GM19455 (cell line): ENCODE measurements at regions not wholly inside any gene's neighbourhood (a gene's known extent, or its start where the extent isn't known, plus 50 kb on each side); places are given as distances from the start of the nearest gene placed in this dataset.
"Not testable (repeated sequence)": the region's sequence is repeated elsewhere in the genome, so short reads cannot be mapped to it uniquely, and the experiment has no call there.

Source experiments
- ATAC-seq: cut with Tn5 transposase; IDR thresholded peaks from one replicate; pipeline ENCODE4 v1.9.1; 2021; ENCODE audit not compliant: unreplicated experiment

DNA sequence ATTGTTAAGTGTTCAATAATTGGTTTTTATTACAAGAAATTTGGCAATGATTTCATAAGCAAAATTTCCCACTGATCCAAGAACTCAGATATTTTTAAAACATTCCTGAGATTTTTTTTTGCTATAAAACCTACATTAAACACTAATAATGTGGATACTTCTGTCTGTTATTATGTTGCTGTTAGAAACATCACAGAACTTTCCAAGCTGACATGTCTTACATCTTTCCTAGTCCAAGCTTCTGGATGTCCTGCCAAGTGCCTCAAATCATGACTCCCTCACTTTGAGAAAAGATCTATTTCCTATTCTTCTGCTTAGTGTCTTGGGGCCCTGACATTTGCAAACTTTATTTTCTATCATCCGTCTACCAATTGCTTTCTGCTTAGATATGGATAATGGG, 110.8 kb downstream of the RFPL4B start:
- ATAC-seq = no peak

DNA sequence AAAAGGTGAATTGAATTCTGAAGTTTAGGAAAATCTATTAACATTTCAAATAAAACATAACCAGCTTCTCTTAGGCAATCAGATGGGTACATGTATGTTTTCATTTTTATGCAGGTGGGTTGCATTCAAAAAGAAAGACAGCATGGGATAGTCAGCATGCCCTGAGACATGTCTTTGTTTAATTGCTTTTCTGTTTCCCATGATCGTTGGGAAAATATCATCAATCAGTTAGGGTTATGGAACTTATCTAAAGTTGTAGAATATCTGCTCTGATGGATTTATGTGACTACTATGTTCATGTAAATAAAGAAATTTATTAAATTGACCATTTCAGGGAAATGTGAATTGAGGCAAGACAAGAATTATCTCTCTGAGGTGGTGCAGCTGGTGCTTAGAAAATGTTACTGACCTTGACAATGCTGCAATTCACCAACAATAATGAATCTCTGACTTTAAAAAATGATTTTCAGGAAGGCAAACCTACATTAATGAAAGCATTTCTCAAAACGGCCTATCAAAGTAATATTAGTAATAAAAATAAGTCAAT, 112.7 kb downstream of the RFPL4B start:
- no peak for ATAC-seq

DNA sequence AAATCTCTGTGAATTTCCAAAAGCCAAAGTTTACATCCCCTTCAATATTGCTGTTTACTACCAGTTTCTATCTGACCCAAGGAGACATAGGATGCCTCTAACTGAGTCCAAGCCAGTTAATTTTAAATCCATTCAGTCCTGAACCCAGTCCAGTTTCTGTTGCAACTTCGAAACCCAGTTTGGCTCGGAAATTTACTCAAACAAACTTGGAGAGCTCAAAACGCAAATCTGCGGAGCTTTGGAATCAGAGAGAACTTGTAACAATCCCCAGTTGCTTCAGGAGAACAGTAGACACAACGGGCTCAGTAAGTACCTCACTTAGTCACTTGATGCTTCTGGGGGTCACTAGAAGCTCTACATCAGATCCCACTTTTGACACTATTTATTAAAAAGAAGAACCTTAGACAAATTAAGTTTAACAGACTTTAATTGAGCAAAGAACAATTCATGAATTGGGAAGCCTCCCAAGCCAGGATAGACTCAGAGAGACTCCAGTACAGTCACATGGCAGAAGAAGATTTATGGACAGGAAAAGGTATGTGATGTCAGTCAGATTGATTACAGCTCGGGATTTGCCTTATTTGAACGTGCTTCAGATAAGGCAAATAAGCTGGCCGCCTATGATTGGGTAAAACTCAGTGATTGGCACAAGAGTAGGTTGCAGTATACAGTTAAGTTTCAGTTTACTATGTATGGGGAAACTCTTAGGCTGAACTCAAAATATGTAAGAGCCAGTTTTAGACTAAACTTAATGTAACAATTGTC, 118.0 kb downstream of the RFPL4B start:
- ATAC-seq = no peak

DNA sequence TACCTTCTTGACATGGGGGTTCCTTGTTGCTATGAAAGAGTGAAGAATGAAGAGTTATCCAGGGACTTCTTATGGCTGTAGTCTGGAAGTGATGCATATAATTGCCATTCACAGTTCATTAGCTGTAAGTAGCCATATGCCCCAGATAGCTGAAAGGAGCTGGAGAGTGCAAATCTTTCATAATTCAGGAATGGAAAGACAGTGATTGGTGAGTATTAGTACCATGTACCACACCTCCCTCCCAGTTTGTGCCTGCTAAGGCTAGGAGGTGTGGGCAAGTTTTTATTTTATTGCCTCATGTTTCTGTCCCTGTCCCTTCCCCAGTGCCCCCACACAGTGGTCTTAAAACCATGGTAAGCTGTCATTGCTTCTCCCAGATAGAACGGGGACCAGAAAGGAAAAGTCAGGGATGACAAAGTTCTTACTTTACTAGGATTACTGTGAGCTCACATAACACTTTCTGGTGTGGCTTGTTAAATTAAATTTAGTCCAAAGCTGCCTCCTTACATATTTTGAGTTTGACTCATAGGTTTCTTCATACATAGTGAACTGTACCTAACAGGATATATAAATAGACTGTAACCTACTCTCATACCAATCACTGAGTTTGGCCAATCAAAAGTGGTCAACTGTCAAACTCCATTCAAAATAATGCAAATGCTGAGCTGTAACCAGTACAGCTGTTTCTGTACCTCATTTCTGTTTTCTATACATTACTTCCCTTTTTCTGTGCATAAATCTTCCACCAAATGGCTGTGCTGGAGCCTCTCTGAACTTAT, 119.4 kb downstream of the RFPL4B start:
- ATAC-seq = no peak

DNA sequence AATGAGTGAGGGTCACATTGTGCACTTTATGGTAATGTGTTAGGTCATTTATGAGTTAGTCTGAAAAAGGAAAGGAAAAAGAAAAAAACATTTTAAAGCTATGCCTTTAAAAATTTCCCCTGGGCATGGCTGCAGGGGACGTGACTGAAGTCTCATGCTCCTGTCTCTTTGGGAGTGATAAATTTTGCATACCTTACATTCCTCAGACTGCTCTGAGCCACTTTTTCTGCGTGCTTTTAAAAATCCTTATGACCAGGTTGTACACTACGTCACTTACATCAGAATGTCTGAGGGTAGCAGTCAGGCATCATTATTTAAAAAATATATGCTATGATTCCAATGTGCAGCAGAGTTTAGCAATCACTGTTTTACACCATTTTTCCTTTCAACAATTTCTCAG, 121.2 kb downstream of the RFPL4B start:
- no peak for ATAC-seq

DNA sequence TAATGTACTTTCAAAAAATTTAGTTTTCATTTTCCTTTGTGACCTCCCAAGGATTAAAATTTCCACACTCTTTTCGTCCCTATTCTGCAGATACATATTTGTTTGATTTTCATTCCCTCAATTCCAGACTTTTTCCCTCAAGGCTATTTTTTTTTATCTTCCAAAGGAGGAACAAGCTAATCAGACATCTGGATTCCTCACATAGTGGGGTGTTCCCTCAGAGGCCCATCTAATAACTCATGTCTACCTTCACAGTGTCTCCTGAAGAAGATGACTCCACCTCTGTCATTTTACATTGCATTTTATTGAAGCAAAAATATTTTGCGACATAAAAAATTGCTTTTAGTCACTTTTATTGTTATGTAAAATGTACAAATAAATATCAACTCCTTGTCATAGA, 122.2 kb downstream of the RFPL4B start:
- no peak for ATAC-seq

DNA sequence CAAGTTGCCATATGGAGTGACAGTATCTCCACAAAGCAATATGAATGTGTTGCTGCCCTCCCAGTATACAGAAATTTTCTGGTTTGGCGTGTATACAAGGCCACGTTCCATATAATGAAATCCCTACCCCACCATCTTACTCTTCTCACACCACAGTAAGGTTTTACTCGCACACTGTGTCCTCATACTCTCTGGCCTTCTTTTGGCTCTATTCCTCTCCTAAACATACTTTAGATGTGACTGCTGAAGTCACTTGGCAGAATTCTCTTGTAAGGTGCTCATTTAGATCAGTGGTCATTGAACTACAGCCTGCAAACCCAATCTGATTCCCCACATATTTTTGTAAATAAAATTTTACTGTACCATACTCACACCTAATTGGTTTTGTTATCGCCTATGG, 123.2 kb downstream of the RFPL4B start:
- ATAC-seq = no peak

DNA sequence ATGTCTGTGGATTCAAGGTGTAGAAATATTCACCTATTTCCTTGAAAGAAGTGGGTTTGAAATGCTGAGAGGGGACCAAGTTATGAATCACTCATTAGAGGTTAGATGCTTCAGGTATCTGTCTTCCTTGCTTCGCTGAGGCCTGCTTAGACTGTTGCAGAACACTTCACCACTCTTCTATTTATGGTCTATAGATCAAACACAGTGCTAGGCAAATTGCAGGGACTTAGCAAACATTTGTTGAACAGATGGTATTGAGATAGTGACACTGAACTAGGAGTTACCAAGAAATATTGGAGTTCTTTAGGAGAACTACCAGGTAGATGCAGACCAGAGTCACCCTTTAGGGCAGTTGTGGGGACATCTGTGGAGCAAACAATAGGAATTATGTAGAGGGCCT, 123.8 kb downstream of the RFPL4B start:
- no peak for ATAC-seq

DNA sequence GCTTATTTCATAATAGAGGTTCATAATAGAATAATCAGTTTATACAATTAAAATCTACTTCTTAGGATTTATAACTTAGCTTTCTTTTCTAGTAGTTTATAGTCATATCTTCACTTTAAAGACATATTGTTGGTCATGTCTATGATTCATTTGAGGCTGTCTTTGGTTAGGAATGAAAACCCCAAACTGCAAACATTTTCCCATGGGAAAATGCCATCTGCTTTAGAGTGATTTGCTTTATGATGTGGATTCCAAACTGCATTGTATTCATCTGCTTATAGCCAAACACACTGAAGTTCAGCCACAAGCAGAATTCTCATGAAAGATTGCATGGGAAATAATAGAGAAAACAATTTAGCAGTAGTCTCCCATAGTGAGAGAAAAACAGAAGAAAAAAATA, 128.0 kb downstream of the RFPL4B start:
- ATAC-seq = no peak

DNA sequence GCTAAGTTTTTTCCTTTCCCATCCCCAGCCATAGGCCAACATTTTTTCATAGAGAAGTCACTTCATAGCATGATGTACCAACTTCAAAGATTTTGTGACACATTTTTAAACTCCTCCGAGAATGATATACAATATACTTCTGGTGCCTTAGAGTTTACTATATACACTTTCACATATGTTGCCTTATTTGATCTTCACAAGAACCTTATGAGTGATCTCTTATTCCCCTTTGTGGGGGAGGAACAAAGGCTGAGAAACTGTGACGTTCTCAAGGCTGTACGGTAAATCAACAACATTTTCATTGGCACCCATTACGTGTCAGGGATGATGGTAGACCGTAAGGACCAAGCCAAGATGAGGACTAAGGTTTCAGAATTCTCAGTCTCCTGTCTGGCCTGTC, 130.0 kb downstream of the RFPL4B start:
- no peak for ATAC-seq

DNA sequence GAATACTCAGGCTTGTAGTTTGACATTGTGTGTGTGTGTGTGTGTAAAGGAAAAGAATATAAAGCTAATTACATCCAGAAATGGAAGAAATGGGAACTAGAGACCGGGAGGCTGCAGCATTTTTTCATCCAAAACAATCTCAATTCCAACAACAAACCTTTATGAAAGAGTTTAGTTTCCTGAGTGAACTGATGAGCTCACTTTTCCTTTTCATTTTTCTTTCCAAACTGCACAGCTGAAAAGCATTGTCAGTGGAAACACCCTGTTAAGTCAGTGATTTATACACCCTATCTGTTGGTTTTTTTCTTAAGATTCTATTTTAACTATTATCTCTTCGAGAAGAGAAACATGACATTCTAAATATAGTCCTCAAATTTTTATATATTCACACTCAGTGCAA, 130.9 kb downstream of the RFPL4B start:
- no peak for ATAC-seq

DNA sequence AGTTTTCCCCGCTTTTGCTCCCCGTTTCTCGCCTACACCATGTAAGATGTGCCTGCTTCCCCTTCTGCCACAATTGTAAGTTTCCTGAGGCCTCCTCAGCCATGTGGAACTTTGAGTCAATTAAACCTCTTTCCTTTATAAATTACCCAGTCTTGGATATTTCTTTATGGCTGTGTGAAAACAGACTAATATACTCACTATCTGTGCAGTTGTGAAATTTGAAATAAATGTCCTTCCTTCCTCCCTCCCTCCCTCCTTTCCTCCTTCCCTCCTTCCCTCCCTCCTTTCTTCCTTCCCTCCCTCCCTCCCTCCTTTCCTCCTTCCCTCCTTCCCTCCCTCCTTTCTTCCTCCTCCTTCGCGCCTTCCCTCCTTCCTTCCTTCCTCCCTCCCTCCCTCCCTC, 132.8 kb downstream of the RFPL4B start:
- not testable (repeated sequence) for ATAC-seq

DNA sequence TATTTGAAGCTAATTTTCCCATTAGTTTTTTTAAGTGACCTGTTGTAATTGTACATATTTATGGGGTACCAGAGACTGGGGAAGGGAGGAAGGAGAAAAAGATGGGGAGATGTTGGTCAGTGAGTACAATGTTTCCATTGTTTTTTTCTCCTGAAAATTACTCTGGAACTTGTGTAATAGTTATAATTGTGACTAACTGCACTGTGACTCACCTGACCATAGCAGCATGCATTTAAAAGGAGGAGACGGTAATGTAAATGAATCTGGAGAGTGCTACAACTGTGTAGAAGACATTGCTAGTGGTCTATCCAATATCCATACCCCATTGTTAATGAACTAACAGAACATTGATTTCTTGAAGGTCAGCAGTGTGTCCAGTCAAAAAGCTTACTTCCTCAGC, 133.4 kb downstream of the RFPL4B start:
- no peak for ATAC-seq

DNA sequence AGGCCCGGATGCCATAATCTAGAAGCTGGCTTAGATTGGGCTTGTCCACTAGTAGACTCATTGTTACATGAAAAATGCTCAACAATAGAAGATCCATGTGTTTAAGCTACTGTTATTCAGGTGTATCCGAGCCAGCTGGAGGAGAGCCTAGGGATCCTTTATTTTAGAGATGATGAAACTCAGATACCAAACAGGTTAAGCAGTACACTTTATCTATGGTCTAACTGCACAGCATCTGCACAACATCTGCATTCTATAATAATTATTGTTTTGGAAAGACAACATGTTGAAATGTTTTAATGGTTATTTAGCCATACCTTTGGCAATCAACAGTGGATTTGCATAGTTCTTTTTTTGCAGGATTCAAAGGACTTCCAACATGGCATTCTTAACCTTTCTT, 134.1 kb downstream of the RFPL4B start:
- ATAC-seq = no peak

DNA sequence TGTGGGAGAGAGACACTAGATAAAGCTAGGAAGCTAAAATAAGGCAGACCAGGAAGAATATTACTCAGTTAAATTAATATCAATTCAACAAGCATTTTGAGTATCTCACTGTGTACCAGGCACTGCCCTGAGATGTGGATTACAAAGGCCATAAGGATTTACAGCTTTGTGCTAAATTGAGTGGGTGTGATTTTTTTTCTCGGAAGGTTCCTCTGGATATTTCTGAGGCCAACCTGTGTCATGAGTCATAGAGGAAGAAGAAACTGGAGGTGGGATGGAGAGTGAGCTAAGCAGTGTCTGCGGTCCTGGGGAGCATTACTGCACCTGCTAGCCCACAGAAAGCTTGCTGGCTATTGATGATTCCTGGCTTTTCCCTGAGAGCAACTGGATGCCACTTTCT, 135.2 kb downstream of the RFPL4B start:
- ATAC-seq = no peak

DNA sequence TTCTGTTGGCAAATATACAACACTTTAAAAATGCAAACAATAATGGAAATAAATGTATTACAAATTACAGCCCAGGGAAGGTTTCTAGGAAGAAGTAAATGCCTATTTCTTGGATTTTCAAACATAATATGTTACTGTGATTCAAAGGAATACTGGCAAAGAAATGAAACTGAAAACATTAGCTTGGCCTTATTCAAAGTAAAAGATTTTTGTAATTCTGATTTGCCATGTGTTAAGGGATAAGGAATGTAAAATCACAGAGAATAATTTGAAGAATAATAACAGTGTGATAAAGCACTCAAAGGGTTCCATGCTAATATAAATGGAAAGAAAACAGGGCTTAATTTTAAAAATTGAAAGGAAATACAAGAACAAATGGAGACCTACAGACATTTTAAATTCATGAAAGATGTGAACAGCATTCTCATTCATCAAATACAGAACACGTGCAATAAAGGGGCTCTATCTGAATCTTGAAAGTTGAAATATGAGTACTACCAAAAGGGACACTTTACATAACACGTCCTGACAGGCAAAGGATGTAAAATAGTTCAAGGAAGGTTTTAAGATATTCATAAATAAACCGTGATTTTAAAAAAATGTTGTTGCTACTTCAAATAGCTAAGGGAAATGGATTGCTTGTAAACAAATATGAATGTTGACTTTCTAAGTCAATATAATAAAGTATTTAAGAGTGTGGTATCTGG, 138.1 kb downstream of the RFPL4B start:
- ATAC-seq = no peak

DNA sequence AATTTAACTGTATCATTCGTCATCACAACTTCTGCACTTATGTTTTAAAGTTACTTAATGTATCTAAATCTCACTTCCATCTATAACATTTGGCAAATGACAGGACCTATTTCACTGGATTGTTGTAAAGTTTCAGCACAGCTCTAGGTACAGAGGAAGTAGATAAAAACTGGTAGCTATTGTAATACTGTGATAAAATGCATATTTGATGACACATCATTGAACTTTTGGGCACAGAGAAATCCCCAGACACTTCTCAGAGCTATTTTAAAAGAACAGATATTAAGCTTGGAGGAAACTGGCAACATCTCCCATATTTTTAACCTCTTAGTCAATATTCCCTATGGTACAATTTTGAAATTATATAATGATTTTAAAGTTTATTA, 138.7 kb downstream of the RFPL4B start:
- ATAC-seq = no peak

DNA sequence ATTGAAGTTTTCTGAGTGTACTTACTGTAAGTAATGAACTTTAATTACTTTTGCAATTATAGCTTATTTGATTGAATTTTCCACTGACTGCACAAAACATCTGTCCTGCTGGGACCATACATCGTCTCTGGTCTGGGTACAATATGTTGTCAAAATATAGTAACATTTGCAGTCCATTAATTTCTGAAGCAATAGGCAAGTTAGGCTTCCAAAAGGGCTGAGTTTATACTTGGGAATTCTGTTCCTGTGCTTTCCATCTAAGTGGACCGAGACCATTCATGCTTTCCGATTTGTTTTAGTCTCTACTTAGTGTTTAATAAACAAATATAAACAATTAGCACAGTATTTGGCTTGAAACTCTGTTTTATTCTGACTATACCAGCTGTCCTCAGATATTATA, 139.3 kb downstream of the RFPL4B start:
- no peak for ATAC-seq

DNA sequence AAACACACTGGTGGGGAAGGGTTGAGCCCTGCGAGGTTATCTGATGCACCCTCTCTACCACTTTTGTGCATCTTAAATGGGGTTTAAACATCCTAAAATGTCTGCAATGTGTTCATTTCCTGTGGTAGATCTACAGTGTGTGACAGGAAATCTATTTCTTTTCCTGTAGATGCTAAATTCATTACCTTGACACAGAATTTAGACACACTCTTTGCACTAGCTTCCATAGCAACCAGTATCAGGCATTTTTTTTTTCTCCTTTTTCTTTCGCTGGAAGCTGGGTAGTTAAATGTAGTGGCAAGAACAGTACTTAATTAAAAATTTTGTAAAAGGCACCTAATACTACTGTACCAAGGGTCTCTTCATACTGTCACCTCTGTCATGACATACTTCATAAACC, 141.1 kb downstream of the RFPL4B start:
- no peak for ATAC-seq

DNA sequence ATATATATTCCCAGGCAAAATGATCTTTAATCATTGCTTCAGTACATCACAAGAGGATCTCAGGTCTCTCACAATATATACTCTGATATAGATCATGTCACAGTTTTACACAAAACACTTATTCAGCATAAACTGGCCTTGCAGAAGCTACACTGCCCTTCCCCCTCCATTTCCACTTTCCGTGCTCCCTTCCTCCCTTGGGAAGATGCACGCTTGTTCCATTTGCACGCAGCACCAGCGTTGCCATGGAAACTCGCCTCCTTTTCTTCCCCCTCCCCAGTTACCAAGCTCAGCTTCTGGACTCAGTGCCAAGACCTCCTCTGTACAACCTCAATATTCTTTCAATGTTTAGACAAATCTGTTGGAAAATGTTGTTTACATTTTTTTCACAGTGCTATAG, 154.6 kb downstream of the RFPL4B start:
- no peak for ATAC-seq

DNA sequence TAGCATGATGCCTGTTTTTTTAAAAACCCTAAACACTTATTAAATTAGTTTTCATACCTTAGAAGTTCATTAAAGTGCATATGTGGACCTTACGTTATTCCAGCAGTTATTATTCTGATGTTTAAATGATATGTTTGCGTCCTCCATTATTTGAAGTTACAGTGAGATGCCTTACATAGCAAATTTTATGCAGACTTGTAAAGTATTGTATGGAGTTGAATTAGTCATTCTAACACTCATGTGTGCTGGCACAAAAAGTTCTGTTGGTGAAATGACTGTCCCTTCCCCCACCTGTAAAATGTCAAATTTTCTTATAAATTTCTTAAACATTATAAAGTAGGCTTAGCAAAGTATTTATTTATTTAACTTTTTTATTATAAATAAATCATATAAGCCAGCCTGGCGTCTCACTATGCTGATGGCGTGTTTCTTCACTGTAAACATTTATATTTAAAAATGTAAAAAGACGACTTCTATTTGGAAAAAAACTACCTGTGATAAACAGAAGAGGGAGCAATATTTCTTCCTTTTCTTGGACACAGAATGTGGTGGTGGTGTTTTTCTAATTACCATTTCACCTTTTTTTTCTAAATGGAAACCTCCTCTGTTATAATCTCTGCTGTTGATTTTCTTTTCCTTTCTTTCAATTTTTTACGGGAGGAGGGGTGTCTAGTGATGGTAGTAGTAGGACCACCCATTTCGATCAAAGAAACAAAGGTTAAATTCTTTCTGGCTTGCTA, 155.4 kb downstream of the RFPL4B start:
- ATAC-seq = no peak
